PC-9 (cell line): ENCODE measurements at regions not wholly inside any gene's neighbourhood (a gene's known extent, or its start where the extent isn't known, plus 50 kb on each side); places are given as distances from the start of the nearest gene placed in this dataset.

Experiments used
- CTCF ChIP-seq: fragments of 200-600 bp; sonication (generic); conservative IDR thresholded peaks from 2 replicates; pipeline ENCODE4 v1.6.1; 2017; ENCODE audit warnings: mixed run types, antibody characterized with exemption, mild to moderate bottlenecking, moderate library complexity
- EZH2 ChIP-seq: fragments of 200-600 bp; sonication (generic); IDR thresholded peaks from 2 replicates; pipeline ENCODE4 v1.8.0; 2017; ENCODE audit warnings: antibody characterized with exemption, low read depth

- no peak for TF ChIP-seq CTCF
- TF ChIP-seq EZH2, result no peak
Observed at GRCh38 chr12:114140576-114140975, 174.5 kb upstream of the RBM19 start.
